ENCODE measurements at regions not wholly inside any gene's neighbourhood (a gene's known extent, or its start where the extent isn't known, plus 50 kb on each side); places are given as distances from the start of the nearest gene placed in this dataset.

DNA sequence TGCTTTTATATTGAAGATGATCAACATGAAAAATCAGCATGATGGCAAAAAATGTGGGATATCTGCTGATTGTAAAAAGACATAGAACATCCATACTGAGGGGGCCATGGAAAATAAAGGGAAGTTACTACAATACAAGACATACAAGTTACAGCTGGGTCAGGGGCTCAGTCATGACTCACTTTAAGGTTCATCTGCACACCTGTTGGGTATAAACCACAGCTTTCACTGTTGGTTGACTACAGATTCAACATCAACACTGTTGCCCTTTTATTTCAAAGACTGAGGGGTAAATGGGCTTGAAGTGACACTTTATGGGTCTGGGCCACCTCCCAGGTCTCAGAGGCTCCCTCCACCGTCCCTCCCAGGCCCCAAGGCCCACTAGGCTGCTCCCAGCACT lies 98.1 kb upstream of the IRS2 start (continued):
- no peak for TF ChIP-seq SP1 (IDR thresholded peaks at IDR 0.05; ENCODE audit: low read depth, low read length)

Measured in H1 (cell line).